ENCODE measurements at regions not wholly inside any gene's neighbourhood (a gene's known extent, or its start where the extent isn't known, plus 50 kb on each side); places are given as distances from the start of the nearest gene placed in this dataset.

DNA sequence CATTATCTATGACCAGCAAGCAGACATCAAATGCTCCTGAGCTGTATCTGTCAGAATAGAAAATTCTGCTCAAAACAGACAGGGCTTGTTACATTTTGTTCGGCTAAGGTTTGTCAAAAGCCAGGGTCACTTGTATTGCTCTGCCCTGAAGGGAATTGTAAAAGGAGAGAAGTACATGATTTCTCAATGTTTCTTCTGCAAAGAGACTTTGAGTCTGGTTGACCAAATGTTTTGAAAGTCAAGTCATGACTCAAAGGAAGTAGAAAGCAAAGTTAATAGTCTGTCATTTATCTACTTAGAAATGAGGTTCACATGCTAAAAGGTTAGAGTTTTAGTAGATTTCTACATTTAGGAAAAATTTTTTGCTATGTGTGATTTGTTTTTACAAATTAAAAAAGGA is 1624.1 kb upstream of the ZEB2 start:
- no peak for DNase-seq

DNA sequence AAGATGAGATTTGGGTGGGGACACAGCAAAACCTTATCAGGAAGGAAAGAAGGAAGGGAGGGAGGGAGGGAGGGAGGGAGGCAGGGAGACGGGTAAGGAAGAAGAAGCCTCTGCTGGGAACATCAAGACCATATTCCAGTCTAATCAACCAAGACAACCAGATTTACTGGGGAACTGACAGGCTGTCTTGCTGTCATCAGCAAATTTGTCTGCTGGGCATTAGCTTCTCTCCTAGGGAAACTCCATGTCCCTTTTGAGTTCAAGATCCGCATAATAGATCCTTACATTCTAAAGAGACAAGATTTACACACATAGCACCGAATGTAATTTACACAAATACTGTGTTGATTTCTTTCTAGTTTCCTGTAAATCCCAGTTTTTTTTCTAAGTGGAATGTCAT is 1618.9 kb upstream of the ZEB2 start:
- DNase-seq: no peak

- no peak for DNase-seq
These were observed 1615.3 kb upstream of the ZEB2 start for GRCh38 chr2:146135245-146135644.

DNA sequence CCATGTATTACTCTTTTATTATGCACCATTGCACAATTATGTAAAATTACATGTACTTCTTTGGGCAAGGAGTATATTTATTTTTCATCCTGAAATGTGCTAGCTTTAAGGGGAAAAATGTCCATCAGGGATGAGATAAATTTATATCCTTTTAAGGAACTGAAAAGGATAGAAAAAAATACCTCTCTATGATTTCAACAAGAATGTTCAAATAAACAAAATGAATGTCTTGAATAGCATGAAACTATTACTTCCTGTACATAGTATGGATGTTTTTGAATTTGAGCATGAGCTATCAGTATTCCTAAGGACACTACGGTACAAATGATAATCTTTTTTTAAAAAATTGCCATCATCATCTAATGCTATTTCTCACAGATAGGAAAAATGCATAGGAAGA is 1611.9 kb upstream of the ZEB2 start:
- no peak for DNase-seq

DNA sequence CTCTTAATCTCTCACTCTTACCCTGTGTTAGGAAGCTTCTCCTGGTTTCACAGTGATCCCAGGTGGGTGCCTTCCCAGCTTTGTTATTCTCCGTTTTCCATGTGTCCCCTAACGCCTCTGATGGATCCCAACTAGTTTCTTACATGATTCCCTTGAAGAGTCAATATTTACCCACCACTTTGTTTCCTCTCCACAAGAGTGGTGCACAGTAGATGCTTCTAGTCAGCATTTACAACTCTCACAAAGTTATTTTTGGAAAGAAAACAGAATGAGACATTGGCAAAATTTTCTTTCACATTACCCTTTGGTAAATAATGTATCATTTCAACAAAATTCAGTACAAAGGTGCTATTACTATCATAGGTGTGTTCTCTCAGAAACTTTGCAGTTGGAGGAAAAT is 1611.1 kb upstream of the ZEB2 start:
- no peak for DNase-seq

GRCh38 chr2:146130290-146130689 is 1610.4 kb upstream of the ZEB2 start:
- DNase-seq: no peak

DNA sequence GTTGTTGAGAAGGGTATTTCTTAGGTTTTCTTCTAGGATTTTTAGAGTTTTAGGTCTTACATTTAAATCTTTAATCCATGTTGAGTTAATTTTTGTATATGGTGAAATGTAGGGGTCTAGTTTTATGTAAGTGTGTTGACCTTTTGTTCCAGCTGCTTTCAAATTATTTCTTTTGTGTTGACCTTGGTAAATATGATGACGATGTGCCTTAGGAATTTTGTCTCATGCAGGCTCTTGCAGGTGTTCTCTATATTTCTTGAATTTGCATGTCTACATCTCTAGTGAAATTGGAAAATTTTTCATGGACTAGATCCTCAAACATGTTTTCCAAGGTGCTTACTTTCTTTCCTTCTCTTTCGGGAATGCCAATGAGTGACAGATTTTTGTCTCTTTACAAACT is 1609.3 kb upstream of the ZEB2 start:
- DNase-seq: no peak

GRCh38 chr2:146128216-146128615 is 1608.3 kb upstream of the ZEB2 start:
- DNase-seq: no peak

DNA sequence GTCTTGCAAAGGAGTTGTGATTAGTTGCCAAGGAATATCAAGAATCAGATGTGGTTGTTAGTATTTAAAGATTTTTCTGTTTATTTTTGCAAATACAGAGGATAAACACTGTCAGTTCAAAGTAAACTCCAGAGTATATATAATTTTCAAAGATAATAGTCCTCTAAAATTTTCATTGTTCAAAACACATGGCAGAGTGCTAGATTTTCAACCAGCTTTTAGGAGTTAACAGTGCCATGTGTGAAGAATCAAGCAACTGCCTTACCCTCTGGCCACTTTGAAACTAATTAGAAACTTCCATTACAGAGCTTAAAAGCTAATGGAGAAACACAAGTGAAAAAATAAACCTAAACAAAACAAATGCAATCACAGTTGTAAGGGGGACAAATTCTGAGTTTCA is 1605.6 kb upstream of the ZEB2 start:
- no peak for DNase-seq

GRCh38 chr2:146124741-146125140 is 1604.8 kb upstream of the ZEB2 start:
- no peak for DNase-seq

DNA sequence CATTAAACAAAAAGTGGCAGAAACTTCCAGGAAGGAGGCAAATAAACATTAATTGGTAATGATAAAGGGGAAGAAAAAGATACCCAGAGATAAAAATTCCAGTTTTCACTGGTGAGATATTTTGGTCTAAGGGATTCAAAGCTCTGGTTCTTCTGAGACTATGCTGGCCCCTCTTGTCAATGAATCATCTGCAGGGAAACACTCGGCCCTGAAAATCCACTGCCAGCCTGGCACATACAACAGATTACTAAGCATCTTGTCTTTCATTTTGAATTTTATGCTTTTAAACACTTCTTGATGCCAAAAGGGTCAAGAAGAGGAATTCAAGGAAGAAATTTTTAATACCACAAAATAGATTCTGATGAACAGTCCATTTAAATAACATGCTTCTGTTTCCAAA is 1603.8 kb upstream of the ZEB2 start:
- DNase-seq: no peak

DNA sequence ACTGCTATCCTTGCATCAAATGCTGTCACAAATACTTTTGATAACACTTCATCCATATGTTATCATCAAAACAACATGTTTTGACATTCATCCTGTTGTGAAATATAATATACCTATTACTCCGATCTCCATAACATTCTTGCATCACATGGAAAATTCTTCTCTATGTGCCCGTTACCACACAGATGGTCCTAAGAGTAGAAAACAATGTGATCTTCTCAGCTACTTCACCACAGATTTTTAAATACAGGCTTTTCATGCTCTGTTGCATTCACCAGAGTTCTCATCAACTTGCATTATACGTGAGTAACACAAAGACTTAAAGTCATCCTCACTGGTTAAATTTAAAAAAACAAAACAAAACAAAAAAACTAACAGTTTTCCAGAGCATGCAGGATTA is 1603.3 kb upstream of the ZEB2 start:
- no peak for DNase-seq

- DNase-seq: no peak
These were observed 1599.7 kb upstream of the ZEB2 start for GRCh38 chr2:146119586-146119985.

DNA sequence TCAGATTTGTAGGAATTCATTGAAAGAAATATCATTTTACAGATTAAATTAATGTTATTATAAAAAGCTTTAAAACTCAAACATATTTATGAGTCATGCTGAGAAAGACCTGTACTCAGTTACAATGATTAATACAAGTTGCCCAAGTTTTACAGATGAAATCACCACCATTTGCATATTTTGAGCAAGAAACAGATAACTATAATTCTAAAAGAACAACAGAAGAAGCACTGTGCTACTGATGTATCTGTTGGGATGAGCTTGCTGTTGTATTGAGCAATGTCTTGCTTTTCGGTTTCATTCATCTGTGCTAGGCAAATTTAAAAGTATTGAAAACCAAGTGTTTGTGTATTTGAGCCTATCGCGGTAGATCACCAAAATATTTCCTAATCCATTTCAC is 1589.1 kb upstream of the ZEB2 start:
- no peak for DNase-seq

GRCh38 chr2:146094185-146094584 is 1574.3 kb upstream of the ZEB2 start:
- DNase-seq: no peak

DNA sequence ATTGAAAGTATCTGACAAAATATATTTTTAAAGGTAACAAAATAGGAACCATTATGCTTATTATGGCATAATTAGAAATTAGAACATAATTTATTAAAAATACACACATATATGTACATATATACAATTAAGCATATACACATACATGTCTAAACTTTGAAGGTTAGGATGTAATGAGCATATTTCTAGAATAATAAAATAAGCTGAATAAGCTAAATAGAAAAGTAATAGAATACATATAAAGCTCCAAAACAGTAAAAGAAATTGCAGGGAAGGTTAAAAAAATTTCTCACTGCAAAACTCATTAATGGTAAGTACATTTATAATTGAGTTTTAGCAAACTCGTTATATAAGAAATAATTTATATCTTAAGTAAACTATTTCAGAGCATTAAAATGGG is 1561.5 kb upstream of the ZEB2 start:
- no peak for DNase-seq

GRCh38 chr2:146080925-146081324 is 1561.0 kb upstream of the ZEB2 start:
- no peak for DNase-seq

GRCh38 chr2:146079216-146079615 is 1559.3 kb upstream of the ZEB2 start:
- no peak for DNase-seq

- DNase-seq: no peak
These were observed 1557.2 kb upstream of the ZEB2 start for GRCh38 chr2:146077156-146077555.

DNA sequence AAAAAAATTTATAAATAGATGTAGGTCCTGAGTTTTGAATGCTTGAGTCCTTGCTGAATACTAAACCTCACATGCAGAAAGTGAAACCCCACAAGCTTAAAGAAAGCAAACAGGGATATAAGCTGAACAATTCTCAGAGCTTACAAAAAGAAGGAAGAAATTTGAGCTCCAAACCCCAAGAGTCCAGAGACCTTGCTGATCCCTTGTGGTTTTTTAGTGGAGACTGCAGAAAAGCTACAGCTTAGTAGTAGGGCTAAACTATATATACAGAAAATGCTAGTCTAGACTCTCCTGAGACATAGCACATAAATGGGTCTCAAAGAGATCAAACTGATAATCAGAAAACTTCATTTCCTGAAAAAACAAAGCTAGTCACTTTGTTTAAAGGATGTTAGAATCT is 1548.1 kb upstream of the ZEB2 start:
- DNase-seq: no peak

DNA sequence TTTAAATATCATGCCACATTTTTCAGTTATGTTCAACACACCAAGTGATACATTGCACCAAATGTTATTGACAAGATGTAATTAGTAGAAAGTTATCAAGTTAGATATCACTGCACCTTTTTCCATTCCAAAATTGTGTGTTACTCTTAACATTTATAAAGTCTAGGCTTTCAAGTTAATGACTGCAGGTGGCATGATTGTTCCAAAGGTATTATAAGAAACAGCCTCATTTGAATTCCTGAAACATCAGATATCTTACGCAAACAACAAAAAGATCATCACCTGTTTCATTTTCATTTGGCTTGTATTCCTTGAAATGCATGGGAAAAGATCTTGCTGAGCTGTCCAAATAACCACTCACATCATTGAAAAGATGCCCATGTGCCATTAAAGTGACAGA is 1528.2 kb upstream of the ZEB2 start:
- DNase-seq: no peak

- no peak for DNase-seq
These were observed 1521.5 kb upstream of the ZEB2 start for GRCh38 chr2:146041274-146041910.

DNA sequence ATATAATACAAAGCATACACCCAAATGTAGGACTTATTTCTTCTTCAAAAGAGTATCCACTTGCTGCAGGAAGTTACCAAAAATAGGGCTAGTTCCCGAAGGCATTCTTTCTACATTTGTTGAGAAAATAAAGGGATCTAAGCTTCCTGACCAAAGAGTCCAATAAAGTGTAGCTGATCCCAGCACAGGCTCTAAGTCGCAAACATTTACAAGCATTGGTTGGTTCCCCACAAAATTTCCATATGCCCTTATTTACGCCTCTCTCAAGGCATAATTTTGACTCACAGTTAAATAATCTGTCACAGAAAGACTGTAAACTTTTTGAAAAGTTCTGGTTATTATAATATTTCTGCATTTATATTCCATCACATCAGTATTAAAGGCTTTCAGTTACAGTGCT is 1520.1 kb upstream of the ZEB2 start:
- DNase-seq: no peak

GRCh38 chr2:146038014-146038413 is 1518.1 kb upstream of the ZEB2 start:
- DNase-seq: no peak

GRCh38 chr2:146037334-146037870 is 1517.5 kb upstream of the ZEB2 start:
- DNase-seq: no peak

DNA sequence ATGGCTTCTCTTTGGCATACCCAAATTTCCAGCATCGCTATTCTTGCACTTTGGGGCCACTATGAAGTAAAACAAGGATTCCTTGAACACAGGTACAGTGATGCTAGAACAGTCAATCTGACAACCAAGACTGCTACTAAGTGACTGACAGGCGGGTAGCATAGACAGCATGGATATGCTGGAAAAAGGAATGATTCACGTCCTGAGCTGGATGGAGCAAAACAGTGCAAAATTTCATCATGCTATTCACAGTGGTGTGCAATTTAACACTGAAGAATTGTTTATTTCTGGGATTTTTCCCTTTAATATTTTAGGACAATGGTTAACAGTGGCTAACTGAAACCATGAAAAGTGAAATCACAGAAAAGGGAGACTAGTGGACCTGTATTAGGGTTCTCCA is 1511.2 kb upstream of the ZEB2 start:
- DNase-seq: no peak
